Left forelimb (tissue), 1 donor: ENCODE measurements at regions not wholly inside any gene's neighbourhood (a gene's known extent, or its start where the extent isn't known, plus 50 kb on each side); places are given as distances from the start of the nearest gene placed in this dataset.

Source experiments
- DNase-seq: peaks from one replicate; pipeline ENCODE4 v3.0.0-alpha.2; 2018; ENCODE audit warnings: low spot score

DNA sequence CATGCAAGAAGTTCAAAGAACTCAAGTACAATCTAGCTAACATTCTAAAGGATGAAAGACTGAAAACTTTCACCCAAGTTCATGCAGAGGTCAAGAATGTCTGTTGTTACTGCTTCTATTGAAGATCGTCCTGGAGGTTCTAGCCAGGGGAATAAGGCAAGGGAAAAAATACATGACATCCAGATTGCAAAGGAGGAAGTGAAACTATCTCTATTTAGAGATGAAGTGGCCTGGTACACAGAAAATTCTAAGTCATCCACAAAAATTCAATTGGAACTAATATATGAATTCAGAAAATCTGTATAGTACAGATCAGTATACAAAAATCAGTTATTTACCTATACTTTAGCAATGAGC lies 693.0 kb downstream of the NR2F2 start:
- DNase-seq, result no peak

DNA sequence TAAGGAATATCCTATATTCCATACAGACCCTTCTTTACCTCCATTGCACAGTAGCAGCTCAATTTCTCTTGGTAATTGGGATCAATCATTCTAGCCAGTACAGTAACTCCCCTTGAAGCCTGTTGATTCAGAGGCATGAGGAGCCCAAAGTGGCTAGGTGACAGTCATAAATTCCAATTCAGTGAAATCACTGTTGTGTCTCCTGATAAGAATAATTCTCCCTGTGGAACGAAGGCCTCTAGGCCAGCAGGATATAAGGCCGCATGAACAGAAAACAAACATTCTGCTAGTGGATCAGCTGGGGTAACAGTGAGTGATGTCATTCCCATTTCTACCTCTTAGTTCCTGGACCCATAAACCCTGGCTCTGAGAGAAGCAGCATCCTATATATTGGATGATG lies 696.3 kb downstream of the NR2F2 start:
- no peak for DNase-seq

GRCh38 chr15:97027772-97028171 lies 697.3 kb downstream of the NR2F2 start:
- no peak for DNase-seq

GRCh38 chr15:97030251-97030650 lies 699.8 kb downstream of the NR2F2 start:
- DNase-seq, result no peak

GRCh38 chr15:97036301-97036700 lies 705.8 kb downstream of the NR2F2 start:
- no peak for DNase-seq

GRCh38 chr15:97037080-97037479 lies 706.6 kb downstream of the NR2F2 start:
- DNase-seq, result no peak

DNA sequence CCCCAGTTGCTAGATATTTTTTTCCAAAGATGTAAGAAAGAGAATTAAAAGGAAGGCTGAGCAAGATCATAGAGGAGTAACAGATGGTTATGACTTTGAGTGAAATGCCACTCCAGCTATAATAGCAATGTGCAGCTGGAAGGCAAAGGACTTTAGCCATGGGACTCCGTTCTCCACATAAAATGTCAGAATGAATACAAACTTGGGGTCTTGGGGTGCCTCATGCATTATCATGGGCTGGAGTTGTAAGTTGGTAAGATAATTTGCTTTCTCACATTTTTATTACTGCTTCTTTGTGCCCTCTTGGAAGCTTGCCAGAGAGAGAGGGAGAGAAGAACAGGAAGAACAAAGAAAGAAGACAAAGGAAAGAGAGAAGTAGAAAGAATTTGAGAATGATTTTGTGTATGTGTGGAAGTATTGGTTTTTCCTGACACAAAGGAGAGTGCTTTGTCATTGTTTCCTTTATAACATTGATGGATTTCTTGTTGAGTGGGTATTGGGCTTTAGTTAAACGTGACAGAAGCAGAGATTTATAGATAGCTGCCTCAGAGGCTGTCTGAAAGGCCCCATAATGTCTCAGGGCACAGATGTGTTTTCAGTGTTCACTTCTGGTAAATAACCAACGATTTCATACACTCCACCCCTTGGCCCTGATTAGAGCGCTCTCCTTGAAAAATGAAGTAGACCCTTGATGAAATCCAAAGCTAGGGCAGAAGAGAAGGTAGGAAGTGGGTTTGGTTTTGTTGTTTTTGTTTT lies 715.3 kb downstream of the NR2F2 start:
- DNase-seq, result no peak

GRCh38 chr15:97052513-97052912 lies 722.0 kb downstream of the NR2F2 start:
- DNase-seq, result no peak

DNA sequence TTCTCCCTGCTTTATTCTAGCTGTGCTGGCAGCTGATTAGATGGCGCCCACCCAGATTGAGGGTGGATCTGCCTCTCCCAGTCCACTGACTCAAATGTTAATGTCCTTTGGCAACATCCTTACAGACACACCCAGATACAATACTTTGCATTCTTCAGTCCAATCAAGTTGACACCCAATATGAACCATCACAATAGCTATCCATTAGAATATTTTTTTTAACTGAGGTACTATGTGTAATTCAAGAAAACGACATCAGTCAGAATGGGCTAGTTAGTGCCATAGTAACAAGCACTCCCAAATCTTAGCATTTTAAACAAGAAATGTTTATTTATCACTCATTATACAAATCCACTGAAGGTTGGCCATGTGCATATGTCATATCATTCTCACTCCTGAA lies 723.1 kb downstream of the NR2F2 start:
- DNase-seq, result no peak

GRCh38 chr15:97057503-97057902 lies 727.0 kb downstream of the NR2F2 start:
- DNase-seq, result no peak

- DNase-seq, result no peak
Measured at GRCh38 chr15:97059281-97059680, 728.8 kb downstream of the NR2F2 start.

DNA sequence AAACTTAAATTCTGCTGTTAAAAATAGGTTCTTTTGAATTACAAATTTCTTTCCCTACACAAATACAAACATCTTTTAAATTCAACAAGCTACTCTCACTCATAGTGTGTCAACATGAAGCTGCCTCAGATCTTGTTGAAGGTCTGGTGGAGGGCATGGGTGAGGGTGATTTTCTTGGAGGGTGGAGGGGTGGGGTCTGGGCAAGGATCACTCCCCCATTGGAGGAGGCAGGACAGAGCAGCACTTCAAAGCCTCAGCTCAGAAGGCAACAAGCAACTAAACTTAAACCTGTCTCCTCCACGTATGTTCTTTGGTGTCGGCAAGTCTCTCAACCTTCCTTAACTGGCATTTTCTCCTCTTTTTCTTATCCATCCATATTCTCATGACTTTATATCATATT lies 730.9 kb downstream of the NR2F2 start:
- no peak for DNase-seq

- DNase-seq, result no peak
Measured at GRCh38 chr15:97071668-97072067, 741.2 kb downstream of the NR2F2 start.

DNA sequence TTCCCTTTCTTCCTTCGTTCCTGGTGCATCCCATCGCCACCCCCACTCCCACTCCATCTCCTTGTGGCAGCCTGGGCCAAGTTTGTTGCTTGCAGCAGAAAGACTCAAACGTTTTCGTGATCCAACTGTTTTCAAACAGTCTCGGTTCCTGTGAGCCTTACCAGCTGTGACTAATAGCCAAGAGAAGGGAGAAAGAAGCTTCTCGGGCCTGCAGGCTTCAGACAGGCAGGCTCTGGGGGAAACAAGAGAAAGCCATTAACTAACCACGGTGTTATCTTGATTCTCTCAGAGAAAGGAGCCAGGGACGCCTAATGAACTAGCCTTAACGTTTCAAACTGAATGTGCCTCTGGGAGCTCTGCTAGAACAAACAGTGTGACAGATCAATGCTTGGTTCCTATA lies 742.0 kb downstream of the NR2F2 start:
- DNase-seq, result no peak

DNA sequence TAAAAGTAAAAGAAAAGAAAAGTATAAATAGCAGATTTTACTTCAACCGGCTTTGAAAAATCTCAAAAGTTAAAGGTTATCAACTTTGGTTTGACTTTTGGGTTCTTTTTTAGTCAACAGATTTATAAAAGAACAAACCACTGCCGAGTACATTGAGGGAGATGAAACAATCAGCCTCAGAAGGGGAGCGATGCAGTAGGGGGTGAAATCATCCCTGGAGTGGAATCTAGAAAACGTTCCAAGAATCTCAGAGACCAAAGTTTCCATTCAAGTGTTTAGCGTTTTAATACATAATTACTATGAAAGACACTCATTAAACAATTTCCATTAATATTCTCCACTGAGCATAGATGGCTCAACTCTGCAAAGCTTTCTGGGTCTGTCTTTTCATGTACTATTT lies 745.5 kb downstream of the NR2F2 start:
- no peak for DNase-seq

DNA sequence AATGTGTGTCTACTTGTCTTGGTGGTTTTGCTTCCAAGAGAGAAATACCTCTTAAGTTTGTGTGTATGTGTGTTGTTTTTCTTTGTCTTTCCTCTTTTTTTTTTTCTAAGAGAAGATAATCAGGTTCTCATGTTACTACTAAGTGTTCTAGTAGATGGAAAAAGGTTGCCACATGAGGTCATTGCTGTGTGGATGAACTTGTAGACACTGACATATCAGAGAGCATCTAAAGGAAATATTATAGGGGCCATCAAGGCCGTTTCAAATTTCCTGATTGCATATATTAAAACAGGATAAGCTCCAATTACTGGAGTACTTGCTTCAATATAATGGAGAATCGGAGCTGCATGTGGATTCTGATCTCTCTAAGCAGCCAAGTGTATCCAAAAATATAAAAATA lies 747.5 kb downstream of the NR2F2 start:
- DNase-seq, result no peak

GRCh38 chr15:97078591-97078990 lies 748.1 kb downstream of the NR2F2 start:
- no peak for DNase-seq

DNA sequence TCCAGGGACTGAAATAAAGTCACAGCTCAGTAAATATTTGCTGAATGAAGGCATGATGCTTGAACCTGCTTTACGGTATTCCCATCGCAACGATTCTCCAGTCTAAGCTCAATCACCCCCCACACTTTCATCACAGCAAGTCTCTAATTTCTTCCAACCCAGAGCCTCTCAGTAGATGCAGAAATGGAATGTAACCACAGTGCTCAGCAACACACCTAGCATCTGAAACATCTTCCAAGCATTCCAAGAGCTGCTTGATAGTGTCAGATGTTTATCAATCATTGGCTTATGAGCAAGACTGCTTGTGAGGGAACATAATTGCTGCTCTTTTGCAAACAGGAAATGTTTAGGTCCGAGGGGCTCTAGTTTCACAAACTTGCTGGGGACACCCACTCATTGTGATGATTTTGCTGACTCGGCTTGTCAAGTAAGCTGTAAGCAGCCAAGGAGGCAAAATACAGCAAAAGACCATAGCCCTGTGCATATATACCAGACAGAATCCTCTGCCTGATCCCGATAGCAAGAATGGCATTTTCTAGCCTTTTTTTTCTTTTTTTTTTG lies 751.2 kb downstream of the NR2F2 start:
- no peak for DNase-seq

GRCh38 chr15:97082830-97083229 lies 752.3 kb downstream of the NR2F2 start:
- no peak for DNase-seq

- no peak for DNase-seq
Measured at GRCh38 chr15:97084650-97085049, 754.1 kb downstream of the NR2F2 start.

DNA sequence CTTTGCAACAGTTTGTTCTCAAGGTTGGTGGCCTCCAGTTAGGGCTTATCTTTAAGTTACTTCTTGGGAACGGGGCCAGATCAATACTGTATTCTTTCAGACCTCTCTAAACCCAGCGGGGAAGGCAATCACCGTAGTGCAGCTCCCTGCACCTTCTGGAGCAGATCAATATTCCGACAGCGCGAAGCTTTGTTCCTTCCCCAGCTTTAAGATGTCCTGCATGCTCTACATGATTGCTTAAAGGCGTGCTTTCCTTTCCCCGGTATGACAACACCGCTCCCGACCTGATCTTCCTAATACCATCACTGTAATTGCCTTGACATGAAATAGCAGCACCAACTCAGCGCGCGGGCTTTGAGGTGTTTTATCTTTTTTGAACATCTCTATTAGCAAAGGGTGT lies 755.2 kb downstream of the NR2F2 start:
- no peak for DNase-seq

DNA sequence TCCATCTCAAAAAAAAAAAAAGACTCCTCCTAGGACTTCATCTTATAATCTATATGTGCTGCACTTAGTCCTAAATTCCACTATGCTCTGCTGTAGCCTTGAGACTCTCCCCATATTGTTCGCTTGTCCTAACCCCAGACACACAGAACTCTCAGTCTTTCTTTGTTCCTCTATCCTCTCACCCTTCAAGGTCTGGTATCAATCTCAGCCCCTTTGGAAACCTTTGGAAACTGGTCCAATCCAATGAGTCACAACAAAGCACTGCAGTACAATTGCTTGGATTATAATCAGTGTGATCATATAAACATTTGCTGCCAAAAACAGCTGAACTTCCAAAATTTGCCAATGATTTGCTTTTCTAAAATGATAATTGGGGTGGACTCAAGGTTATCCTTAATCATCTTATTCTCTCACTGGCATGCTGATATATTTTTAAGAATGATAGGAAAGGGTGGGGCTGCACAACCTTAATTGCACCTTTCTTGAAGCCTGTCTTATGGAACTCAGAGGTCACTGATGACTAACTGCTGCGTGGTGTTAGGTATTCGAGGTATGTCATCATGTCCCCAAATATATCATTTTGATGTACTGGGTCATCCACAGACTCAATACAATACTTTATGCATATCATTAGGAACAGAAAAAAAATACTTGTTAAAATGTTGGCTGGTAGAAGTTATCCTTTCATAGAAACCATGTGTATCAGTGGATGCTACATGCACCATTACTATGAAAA lies 756.7 kb downstream of the NR2F2 start:
- no peak for DNase-seq

DNA sequence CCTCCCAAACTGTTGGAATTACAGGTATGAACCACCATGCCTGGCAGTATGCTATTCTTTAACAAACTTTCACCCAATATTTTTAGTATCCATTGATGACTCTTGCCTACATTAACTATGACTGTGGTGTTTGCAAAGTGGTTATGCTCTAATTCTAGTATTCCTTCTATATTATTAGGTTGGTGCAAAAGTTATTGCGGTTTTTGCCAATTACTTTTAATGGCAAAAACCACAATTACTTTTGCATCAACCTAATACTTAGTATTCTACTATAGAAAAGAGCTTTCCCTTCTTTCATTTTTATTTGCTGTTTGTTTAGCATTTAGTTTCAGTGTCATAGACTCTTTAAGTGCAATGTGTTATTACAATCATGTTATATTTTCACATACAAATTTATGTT lies 760.6 kb downstream of the NR2F2 start:
- no peak for DNase-seq

DNA sequence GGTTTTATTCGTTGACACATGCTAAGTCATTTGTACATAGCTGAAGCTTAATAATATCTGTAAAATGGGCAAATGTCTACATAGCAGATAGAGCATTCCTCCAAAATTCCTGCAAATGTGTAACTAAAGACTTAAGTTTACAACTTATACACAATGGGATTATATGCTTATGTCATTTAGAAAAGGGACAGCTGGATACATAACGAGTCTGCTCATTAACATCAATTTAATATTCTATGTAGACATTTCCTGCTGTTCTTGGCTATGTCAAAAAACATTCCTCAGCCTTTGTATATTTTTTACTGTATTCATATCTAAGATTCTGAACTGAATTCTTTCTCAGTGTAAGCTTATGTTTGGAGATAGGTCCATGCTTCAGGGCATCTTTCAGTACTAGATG lies 762.2 kb downstream of the NR2F2 start:
- no peak for DNase-seq
